ENCODE measurements at regions not wholly inside any gene's neighbourhood (a gene's known extent, or its start where the extent isn't known, plus 50 kb on each side); places are given as distances from the start of the nearest gene placed in this dataset.
"Not testable (repeated sequence)": the region's sequence is repeated elsewhere in the genome, so short reads cannot be mapped to it uniquely, and the experiment has no call there.

DNA sequence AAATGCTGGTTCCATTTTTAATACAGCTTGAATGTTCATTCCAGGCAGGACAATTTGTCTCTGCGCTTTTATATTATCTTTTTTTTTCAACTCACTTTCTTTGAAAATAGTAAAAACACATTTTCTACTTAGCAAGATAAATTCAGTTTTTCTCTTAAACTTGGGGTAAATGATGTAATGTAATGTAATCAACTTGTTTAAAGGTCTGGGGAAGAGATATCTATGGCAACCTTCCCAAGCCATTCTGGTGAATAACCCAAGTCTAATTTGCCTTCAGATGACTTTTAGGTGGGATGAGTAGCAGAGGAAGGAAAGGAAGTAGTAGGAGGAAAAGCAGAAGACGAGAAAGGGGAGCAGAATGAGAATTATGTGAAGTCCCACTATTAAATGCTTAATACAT, 335.1 kb downstream of the SV2B start:
- H3K27ac ChIP-seq: no peak overlapping the region

DNA sequence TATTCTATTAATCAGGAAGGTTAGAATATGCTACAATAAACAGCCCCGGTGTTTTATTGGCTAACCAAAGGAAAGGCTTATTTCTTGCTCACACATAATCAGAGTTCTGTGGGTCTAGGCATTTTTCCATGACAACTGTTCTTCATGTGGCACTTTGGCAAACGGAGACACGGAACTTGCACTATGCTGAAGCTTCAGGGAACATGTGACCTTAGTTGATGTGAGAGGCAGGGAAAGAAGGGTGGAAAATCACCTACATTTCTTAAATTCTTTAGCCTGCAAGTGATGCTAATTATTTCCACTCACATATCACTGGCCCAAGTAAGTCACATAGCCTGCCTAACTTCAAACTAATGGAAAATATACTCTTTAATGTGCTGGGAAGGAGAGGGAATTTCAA, 344.6 kb downstream of the SV2B start:
- TF ChIP-seq, protein P1, sequence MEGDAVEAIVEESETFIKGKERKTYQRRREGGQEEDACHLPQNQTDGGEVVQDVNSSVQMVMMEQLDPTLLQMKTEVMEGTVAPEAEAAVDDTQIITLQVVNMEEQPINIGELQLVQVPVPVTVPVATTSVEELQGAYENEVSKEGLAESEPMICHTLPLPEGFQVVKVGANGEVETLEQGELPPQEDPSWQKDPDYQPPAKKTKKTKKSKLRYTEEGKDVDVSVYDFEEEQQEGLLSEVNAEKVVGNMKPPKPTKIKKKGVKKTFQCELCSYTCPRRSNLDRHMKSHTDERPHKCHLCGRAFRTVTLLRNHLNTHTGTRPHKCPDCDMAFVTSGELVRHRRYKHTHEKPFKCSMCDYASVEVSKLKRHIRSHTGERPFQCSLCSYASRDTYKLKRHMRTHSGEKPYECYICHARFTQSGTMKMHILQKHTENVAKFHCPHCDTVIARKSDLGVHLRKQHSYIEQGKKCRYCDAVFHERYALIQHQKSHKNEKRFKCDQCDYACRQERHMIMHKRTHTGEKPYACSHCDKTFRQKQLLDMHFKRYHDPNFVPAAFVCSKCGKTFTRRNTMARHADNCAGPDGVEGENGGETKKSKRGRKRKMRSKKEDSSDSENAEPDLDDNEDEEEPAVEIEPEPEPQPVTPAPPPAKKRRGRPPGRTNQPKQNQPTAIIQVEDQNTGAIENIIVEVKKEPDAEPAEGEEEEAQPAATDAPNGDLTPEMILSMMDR (conservative IDR thresholded peaks at IDR 0.05): no peak
- no peak overlapping the region for H3K27ac ChIP-seq

More for the DNA sequence above, 335.1 kb downstream of the SV2B start:
- TF ChIP-seq, protein P1 (conservative IDR thresholded peaks at IDR 0.05): no peak

DNA sequence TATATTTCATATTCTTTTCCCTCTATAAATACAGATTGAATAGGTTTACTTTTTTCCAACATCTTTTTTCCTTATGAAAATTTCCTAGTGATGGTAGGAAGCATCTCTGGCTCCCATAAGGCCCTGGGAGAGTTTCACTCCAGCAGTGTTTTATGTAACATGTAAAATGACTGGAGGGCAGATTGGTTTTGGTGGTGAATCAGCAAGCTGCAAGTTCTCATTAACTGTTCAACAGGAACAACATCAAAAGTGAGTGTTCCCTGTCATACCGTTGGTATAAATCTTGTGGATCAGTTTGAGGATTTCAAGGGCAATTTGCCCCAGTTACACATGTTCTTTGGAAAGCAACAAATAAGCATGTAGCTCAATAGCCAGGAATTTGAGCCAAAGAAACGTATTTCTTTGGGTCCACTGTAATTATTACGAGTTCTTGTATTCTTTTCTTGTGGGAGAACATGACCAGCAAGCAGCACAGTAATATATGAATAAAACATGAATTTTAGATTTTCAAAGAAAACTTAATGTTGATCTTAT, 345.7 kb downstream of the SV2B start:
- no peak overlapping the region for H3K27ac ChIP-seq

DNA sequence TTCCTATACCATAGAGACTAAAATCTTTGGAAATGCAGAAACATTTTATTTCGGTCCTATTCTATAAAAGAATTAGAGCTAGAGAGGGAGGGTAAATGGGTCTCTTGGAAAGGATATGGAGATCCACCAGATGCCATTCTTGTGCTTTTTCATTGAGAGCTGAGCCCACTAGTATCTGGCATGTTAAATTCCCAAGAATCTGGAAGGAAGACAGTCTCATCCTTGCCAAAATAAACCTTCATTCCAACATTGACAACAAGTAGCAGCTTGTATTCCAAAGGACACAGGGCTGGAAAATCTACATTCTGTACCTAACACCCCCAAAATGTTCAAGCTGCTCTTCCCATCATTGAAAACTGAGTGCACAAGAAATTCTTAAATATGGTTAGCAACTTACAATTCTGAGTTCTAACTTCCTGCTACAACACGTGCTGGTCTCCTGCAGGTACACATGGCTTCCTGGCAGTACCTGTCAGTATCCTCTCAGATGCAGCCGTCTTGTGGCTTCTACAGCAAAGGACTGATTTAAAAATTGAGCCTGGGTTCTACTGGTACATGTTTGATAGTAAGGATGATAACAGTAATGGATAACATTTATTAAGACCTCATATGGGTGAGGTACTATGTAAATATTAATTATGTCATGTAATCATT, 348.1 kb downstream of the SV2B start:
- no peak overlapping the region for H3K27ac ChIP-seq
- TF ChIP-seq, protein P1 (conservative IDR thresholded peaks at IDR 0.05): no peak

More for the DNA sequence above, 345.7 kb downstream of the SV2B start:
- TF ChIP-seq, protein P1 (conservative IDR thresholded peaks at IDR 0.05): no peak

DNA sequence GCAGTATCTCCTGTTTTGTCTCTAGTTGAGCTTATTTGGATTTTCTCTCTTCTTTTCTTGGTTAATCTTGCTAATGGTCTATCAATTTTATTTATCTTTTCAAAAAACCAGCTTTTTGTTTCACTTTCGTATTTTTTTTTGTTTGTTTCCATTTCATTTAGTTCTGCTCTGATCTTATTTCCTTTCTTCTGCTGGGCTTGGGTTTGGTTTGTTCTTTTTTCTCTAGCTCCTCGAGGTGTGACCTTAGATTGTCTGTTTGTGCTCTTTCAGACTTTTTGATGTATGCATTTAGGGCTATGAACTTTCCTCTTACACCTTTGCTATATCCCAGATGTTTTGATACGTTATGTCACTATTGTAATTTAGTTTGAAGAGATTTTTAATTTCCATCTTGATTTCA, 353.3 kb downstream of the SV2B start:
- H3K27ac ChIP-seq: not testable (repeated sequence)

DNA sequence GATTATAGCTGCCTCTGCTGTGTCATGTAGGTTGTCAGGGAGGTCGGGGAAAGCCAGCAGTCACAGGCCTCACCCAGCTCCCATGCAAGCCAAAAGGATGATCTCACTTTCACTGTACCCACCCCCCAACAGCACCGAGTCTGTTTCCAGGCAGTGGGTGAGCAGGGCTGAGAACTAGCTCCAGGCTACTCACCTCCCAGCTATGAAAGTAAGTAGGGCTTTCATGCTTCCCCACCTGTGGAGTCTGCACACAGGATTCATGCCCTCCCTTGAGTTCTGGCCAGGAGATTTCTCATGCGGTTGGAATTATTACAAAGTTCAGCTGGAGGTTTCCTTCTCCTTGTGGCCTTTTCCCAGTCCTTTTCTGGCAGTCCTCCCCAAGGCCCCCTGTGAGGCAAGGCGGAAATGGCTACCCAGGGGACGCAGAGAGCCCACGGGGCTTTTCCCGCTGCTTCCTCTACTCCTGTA, 356.2 kb downstream of the SV2B start:
- no peak overlapping the region for H3K27ac ChIP-seq
- TF ChIP-seq, protein P1 (conservative IDR thresholded peaks at IDR 0.05): no peak

DNA sequence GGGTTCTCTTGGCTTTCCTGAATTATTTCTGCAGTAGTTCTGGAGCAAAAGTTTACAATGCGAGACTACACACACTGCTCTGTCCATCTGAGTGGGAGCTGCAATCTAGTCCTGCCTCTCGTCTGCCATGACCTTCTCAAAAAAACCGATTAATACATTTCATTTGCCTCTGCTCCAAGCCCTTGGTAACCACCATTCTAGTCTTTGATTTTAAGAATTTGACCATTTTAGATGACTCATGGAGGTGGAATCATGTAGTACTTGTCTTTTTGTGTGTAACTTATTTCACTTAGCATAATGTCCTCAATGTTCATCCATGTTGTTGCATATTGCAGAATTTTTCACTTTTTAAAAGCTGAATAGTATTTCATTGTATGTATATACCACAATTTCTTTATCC, 356.9 kb downstream of the SV2B start:
- TF ChIP-seq, protein P1 (conservative IDR thresholded peaks at IDR 0.05): no peak
- H3K27ac ChIP-seq: no peak overlapping the region

DNA sequence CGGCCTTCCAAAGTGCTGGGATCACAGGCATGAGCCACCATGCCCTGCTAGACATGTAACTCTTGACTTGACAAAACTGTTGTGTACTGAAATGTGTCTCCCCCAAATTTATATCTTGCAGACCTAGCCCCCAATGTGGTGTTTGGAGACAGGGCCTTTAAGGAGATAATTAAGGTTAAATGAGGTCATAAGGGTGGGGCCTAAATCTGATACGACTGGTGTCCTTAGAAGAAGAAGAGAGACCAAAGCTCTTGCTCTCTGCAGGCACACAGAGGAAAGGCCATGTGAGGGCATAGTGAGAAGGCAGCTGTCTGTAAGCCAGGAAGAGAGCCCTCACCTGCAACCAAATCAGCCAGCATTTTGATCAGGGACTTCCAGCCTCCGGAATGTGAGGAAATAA, 361.3 kb downstream of the SV2B start:
- H3K27ac ChIP-seq: no peak overlapping the region
- TF ChIP-seq, protein P1 (conservative IDR thresholded peaks at IDR 0.05): no peak
